NCI-H460 (cell line): ENCODE measurements at regions not wholly inside any gene's neighbourhood (a gene's known extent, or its start where the extent isn't known, plus 50 kb on each side); places are given as distances from the start of the nearest gene placed in this dataset.
"Not testable (repeated sequence)": the region's sequence is repeated elsewhere in the genome, so short reads cannot be mapped to it uniquely, and the experiment has no call there.

ENCODE experiments used
- DNase-seq: peaks from one replicate; pipeline ENCODE4 v3.0.0-alpha.2; 2016; ENCODE audit warnings: low read depth; ENCODE audit errors: extremely low read depth

DNA sequence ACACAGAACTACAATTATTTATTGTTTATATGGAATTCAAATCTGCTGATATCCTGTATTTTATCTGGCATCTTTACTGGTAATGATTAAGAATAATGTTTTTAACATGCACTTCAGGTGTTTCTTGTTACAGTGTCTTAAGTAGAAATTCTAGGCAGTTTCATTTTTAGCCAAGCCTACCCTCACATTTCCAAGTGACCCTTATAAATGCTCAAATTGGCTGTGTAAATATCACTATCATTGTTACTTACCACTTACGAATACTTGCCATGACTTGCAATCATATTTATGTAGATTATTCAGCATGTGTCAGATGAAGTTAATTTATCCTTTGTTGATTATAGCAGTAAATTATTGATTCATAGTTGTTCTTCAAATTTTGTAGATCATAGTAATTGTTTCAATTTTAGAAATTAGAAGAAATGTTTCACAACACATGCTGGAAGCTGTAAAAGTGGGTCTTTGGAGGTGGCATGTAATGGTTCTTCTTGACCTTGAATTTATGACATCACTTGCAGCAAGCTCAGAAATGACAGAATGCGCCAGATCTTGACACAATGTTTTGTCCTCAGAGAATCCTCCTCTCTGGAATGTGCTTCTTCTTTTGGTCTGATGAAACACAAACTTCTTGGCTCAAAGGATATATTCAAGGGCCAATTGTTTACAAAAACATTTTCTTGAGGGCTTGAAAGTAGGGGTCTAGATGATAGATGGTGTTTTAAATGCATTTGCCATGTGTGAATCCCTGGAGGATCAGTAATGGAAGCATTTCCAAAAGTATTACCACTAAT lies 471.8 kb downstream of the COL12A1 start:
- DNase-seq: no peak

DNA sequence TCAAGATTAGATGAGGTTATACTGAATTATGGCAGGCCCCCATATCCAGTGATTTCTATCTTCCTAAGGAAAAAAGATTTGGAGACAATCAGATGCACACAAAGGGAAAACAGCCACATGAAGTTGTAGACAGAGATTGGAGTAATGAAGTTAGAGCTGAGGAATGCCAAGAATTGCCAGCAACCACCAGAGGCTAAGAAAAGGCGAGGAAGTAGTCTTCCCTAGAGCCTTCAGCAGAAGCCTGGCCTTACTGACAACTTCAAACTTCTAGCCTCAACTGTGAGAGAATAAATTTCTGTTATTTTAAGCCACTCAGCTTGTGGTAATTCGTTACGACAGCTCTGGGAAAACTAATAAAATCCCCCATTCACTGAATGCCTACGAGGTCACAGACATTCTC lies 473.9 kb downstream of the COL12A1 start:
- DNase-seq: no peak

DNA sequence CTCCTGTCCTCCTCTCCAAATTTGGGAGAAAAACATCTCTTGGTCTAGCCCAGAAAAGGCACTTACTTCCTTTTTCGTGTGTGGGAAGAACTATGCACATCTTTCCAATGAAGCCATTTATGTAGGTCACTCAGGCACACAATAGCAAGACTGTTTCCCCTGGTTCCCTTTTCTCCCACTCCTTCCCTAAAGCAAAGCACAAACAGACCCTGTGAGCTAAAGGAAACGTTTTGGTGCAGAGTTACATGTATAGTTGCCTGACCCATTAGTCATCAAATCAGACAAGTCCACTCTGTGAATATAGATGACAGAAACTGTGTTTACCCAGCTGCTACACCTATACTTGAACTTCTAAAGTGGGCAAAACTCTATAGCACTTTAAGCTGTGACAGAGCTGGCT lies 474.6 kb downstream of the COL12A1 start:
- DNase-seq: no peak

DNA sequence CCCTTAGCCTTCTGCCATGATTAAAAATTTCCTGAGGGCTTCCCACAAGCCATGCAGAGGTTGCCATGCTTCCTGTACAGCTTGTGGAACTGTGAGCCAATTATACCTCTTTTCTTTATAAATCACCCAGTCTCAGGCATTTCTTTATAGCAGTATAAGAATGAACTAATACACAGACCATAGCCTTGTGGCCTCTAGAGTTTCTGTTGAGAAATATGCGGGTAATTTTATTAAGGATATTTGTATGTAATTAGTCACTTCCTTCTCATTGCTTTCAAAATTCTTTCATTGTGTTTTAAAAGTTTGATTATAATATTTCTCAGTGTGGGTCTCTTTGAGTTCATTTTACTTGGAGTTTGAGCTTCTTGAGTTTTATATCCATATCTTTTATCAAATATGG lies 484.9 kb downstream of the COL12A1 start:
- no peak for DNase-seq

DNA sequence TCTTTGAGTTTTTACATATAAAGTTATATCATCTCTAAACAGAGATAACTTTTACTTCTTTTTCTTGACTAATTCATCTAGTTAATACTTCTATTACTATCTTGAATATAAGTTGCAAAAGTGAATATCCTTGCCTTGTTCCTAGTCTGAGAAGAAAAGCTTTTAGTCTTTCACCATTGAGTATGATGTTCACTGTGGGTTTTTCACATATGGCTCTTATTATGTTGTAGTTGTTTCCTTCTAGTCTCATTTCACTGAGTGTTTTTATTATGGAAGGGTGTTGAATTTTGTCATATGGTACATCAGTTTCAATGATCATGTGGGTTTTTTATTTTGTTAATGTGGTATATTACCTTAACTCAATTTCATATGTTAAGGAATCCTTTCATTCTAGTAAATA lies 488.3 kb downstream of the COL12A1 start:
- DNase-seq: no peak

DNA sequence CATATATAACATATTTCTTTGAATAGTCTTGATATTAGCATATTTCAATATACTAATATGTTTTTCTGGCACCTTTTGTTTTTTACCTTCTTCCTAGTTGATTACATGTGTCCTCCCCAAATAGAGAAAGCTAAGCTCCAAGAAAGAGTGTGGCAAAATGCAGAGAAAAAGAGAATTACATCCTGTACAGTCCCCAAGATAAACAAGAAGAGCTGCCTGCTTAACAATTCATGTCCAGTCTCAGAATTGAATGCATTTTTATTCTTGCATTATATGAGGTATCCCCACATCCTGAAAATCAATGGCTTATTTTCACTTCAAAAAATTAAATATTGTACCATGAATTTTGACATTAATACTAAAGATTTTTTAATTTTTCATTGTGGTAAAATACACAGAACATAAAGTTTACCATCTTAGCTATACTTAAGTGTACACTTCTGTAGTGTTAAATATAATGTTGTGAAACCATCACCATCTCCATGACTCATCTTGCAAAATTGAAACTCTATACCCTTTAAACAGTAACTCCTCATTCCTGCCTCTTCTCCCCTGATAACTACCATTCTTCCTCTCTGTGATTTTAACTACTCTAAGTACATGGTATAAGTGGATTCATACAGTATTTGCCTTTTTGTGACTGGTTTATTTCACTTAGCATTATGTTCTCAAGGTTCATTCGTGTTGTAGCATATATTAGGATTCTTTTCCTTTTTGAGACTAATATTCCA lies 490.3 kb downstream of the COL12A1 start:
- no peak for DNase-seq

DNA sequence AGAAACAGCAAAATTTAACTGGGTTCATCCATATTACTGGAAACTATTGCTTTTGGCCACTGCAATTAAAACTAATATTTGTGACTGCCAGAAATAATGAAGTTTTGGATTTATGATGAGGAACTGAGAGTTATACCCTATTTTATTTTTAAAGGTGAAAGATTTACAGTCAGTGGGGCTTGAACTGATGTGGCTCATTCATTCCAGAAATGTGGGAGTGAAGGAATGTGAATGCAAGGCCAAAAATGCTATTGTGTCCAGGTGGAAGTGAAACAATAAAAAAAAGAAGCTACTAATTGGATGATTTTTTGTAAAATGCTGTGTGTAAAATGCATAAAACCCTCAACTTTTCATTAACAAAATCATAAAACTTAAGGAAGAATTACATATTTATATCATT lies 491.9 kb downstream of the COL12A1 start:
- no peak for DNase-seq

DNA sequence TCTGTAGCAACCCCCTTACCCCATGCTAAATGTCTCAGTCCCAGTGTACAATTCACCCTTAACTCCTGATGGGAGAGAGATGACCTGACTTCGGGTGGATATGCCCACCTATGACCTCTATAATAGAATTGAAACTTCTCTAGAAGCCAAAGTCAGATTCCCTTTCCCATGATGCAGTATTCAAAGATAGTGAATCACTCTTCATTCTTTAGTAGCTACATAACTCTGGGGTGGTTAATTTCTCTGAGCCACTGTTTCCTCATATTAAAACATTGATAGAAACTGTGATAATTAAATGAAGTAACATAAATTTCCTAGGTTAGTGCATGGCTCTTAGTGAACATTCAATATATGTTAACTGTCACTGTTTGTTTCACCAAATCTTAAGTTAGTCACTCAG lies 500.4 kb downstream of the COL12A1 start:
- no peak for DNase-seq

DNA sequence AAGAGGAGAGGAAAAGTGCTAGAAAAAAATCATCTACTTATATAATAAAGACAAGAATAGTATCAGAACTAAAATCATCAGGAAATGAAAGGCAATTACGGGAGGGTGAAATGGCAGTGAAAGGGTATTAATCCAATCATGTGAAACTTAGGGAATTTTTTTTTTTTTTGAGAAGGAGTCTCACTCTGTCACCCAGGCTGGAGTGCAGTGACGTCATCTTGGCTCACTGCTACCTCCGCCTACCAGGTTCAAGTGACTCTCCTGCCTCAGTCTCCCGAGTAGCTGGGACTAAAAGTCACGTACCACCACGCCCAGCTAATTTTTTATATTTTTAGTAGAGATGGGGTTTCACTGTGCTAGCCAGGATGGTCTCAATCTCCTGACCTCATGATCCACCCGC lies 501.3 kb downstream of the COL12A1 start:
- DNase-seq: not testable (repeated sequence)

DNA sequence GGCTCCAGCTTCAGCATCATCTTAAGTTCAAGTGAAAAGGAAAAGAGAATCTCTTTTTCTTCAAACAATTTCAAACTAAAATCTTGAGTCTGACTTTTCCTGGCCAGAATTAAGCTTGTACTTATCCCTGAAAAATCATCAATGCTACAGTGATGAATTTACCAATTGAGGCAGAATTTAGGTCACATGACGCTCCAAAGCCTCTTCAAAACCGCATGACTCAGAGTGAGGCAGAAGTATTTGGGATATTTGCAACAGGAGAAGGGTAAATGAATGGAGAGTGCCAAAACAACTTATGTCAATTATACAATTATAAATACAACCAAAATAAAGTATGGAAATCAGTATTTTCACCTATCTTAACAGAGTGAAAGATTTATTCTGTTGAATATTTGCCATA lies 515.5 kb downstream of the COL12A1 start:
- no peak for DNase-seq

DNA sequence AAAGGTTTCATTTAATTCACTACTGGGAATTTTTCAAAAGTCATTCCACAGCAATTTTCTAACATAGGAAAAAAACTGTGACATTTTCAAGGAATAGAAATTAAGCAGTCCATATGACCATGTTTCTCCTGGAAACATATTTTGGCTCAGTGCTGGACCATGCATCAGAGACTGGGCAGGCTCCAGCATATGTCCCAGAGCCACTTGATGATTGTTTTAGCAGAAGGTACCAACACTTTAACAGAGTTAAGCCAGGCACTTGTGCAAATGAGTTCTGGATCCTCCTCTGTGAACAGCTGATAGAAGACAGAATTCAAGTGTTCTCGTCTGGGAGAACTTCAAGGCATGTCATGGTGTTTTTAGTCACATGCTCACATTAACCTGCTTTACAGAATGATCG lies 516.3 kb downstream of the COL12A1 start:
- DNase-seq: no peak

DNA sequence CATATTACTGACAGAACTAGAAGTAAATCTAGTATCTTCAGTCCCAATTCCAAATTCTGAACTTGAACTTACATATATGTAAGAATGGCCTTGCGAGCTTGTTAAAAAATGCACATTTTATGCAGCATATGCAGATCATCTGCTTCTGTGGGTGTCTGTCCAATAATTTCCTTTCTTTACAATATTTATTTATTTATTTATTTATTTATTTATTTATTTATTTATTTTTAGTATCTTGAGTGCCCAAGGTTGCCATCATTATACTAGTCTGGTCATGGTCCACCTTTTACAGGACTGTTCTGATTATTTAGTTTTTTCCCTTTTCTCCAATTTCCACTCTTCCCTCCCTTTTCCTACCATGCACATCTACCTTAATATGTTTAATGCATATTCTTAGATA lies 528.4 kb downstream of the COL12A1 start:
- no peak for DNase-seq

DNA sequence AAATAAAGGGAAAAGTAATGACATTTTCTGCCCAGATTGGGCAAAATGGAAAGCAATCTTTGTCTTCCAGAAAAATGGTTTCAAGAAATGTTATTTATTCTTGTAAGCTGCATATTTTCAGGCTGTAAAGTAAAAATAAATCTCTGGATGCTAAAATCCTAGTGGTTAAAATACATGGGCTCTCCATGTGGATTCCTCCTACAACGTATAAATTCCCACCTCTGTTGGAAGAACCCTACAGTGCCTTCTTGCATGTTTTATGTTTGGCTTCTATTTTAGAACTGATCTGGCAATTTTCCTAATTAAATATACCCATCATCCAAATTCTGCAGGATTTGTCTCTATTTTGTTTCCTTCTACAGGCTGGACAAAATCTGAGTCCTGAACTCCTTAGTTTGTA lies 528.9 kb downstream of the COL12A1 start:
- DNase-seq: no peak

DNA sequence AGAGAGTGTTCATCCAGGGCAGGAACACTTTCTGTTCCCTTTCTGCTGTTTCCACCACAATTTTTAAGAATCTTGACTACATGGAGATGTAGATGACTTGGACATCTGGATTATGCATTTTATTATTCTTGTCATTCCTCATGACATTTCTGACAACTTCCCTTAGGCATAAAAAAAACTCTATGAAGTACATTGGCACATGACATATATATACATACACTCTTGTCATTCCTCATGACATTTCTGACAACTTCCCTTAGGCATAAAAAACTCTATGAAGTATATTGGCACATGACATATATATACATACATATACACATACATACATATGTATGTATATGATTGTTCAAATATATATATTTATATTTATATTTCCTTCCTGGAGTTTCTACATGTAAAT lies 531.5 kb downstream of the COL12A1 start:
- DNase-seq: no peak

DNA sequence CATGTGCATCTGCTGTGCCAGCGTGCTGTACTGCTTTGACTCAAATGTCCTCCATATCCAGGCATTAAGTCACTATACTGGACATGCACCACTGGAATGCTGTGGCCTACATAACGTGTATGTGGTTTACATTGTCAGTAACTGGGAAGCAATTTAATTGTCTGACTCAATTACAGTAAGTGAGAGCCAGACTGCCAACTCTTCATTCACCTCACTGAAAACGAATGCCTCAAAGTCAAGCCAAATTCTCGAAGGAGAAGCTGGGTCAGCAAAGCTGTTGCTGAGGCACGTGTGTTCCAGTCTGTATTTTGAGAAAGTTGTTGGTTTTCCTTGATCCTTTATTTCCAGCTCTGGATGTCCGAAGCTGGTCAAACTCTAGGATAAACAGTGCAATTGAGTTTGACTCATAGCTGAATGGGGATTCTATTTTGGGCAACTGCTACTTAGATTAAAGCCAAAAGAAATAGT lies 534.3 kb downstream of the COL12A1 start:
- DNase-seq: no peak

DNA sequence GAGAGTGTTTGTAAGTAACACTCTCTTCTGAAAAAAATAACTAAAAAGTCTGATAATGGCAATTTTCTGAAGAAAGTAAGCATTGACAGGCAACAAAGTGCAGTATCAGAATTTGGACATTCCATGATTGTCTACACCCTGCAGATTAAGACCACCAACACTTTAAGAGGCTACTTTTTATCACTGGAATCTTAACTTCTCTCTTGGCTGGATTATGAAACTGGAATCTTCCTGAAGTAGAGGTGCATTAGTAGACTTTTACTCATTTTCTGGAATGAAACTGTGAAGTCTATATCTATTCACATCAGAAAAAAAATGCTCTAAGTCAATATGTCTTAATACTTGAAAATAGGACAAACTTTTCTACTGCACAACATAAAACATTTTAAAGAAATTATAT lies 547.5 kb downstream of the COL12A1 start:
- DNase-seq: no peak

DNA sequence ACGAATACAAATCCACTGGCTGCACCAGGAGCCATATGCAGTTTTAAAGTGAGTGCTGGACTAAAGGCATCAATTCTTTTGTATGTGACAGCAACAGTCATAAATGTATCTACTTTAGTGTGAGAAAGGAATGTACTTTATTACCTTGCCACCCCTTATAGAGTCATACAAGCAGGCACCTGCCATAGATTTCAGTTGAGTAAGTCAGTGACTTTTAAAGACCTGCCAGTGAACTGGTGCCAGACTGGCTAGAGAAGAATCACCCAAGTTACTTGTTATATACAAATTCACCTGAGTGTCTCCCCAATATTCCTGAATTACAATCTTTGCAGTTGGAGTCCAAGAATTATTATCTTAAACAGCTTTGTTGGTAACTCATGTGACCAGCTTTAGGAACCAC lies 547.9 kb downstream of the COL12A1 start:
- no peak for DNase-seq

DNA sequence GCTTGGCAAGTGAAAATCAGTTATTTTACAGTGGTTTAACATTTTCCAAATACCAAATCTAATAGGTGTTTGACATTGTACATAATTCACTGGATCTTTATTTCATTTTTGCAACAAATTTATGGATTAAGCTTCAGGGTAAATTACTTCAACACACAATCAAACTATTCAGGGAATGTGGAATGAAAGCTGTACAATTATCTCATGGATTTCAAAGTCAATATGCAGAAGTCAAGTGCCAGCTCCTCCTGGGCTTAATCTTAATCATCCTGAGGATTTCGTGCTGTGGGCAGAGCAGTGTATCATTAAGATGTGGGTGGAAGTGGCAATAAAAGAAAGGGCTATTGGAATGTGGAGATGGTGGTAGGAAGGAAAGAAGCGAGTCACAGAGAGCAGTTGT lies 548.8 kb downstream of the COL12A1 start:
- no peak for DNase-seq

DNA sequence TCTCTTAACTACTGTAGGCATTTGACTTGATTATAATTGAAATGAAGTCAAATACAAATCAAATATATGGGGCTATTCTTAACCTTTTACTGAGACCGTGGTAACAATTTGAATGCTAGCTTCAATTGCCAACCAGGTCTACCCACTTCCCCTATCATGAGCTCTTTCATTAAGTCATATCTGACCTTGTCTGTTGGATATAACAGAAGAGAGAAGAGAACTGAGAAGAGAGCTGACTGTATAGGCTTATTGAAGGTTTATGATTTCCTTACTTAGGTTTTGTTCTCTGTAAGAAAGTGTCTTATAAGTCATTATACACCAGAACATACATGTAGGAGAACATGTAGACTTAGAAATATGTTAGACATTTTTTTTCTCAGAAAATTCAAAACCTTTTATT lies 549.4 kb downstream of the COL12A1 start:
- no peak for DNase-seq

DNA sequence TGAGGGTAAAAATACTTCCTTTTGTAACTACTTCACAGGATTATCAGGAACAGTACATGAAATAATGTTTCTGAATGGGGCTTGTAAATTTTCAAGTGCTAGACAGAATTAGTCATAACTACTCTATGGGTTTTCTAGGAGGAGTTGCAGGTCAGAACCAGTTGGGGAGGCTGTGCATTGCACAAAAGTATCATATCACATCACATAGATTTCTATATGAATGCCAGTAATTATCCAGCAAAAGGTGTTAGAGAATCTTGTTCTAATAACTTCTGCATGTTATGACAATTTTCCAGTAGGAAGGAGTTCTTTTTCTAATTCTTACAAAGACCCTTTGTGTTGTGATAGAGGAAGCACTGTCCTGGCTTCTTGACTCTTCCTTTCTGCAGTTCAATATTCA lies 551.6 kb downstream of the COL12A1 start:
- no peak for DNase-seq

DNA sequence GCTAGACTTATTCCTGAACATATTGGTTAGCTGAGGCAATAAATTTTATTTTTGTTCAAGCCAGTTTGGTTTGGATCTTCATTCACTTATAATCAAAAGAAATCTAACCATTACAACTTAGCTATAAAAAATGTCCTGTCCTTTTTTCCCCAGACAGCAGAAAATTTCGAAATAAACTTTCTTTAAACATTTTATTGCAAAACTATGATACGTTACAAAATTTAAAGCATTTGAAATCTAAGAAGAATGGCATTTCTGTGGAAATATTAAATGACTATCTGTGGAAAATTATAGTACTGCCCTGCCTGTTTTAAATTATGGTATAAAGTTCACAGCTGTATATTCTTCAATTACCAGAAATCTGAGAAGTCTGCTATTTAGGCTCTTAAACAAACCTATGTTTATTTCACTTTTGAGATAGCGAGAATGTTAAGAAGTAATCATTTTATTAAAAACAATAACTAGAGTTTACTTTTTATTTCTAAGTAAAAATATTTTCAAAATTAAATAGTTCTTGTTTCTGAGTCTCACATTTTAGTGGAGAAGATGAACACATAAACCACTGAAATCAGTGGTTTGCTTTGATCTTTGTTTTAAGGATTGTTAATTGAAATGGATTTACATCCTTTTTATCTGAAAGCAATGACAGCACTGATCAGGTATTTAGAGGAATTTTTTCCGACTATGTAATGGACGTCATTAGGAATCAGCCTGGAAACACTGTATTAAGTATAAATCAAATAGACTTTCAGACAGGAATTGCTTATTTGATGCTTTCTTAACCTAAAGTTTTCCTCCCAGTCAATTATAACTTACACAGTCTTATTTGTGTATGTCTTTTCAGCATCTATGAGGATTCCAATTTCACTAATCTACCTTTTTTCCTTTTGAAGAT lies 553.7 kb downstream of the COL12A1 start:
- no peak for DNase-seq
